Peyer's patch (tissue), 4 donors: ENCODE measurements at regions not wholly inside any gene's neighbourhood (a gene's known extent, or its start where the extent isn't known, plus 50 kb on each side); places are given as distances from the start of the nearest gene placed in this dataset.

Source experiments
- DNase-seq, 3 donors: peaks; one replicate each; pipeline ENCODE4 v3.0.0-alpha.2; 2017 to 2019
- H3K27ac ChIP-seq, 4 donors: fragments of 200-600 bp; sonication (generic); one replicate each; pipeline ENCODE4 v1.5.1; 2016 to 2019
- H3K27me3 ChIP-seq, 2 donors: fragments of 200-600 bp; sonication (generic); one replicate each; pipeline ENCODE4 v1.5.1; 2019
- H3K36me3 ChIP-seq, 3 donors: fragments of 200-600 bp; sonication (generic); one replicate each; pipeline ENCODE4 v1.5.1; 2016 to 2019
- H3K4me1 ChIP-seq, 4 donors: fragments of 200-600 bp; sonication (generic); one replicate each; pipeline ENCODE4 v1.5.1; 2016 to 2019
- H3K4me3 ChIP-seq, 4 donors: fragments of 200-600 bp; sonication (generic); 1 replicate in 3 of 4; 2 replicates in 1 of 4; pipeline ENCODE4 v1.5.1; 2016 to 2019; ENCODE audit warnings: mild to moderate bottlenecking in 1 of 4
- H3K9me3 ChIP-seq, 4 donors: fragments of 200-600 bp; sonication (generic); one replicate each; pipeline ENCODE4 v1.5.1; 2016 to 2019; ENCODE audit warnings: mild to moderate bottlenecking in 1 of 4
- POLR2A ChIP-seq, 2 donors: fragments of 450-650 bp; IDR thresholded peaks; one replicate each; pipeline ENCODE4 v1.5.1; 2017; ENCODE audit warnings: antibody characterized with exemption in 2 of 2, mild to moderate bottlenecking in 2 of 2, moderate library complexity in 2 of 2
- TF ChIP-seq, protein P1 (sequence below), 6 experiments: fragments of 450-650 bp in 4 of 6; fragments of 200-600 bp in 2 of 6; sonication (generic) in 1 of 6; IDR thresholded peaks; one replicate each; pipeline ENCODE4 v1.5.1; 2017 to 2019; ENCODE audit warnings: antibody characterized with exemption in 6 of 6, mild to moderate bottlenecking in 3 of 6, moderate library complexity in 1 of 6

DNA sequence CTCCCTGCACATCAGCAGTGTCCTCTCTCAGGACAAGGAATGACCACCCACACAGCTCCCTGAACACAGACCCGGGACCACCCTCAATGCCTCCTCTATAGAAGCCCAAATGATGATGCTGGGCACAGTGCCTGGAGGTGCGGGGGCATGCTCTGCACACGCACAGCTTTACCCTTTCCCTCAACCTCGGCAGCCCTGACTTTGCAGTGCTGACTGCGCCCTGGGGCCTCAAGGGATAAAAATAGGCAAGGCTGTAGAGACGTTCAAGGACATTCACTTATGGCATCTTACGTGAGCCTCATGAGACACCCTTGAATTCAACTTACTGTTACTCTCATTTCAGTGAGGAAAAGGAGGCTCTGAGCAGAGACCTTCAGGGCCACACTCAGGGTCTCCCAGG lies 521.6 kb upstream of the MGMT start:
- Histone ChIP-seq H3K4me1 (no peaks in the 10 kb centered on the region), H3K27ac (no peak overlapping the region), H3K9me3 (no peaks in the 10 kb centered on the region), H3K4me3 (no peak overlapping the region), H3K36me3 (no peaks in the 10 kb centered on the region), H3K27me3 (no peaks in the 10 kb centered on the region)
- DNase-seq: no peak
- TF ChIP-seq, protein P1, sequence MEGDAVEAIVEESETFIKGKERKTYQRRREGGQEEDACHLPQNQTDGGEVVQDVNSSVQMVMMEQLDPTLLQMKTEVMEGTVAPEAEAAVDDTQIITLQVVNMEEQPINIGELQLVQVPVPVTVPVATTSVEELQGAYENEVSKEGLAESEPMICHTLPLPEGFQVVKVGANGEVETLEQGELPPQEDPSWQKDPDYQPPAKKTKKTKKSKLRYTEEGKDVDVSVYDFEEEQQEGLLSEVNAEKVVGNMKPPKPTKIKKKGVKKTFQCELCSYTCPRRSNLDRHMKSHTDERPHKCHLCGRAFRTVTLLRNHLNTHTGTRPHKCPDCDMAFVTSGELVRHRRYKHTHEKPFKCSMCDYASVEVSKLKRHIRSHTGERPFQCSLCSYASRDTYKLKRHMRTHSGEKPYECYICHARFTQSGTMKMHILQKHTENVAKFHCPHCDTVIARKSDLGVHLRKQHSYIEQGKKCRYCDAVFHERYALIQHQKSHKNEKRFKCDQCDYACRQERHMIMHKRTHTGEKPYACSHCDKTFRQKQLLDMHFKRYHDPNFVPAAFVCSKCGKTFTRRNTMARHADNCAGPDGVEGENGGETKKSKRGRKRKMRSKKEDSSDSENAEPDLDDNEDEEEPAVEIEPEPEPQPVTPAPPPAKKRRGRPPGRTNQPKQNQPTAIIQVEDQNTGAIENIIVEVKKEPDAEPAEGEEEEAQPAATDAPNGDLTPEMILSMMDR (IDR thresholded peaks at IDR 0.05): no peak
- no peak for TF ChIP-seq POLR2A (IDR thresholded peaks at IDR 0.05)

DNA sequence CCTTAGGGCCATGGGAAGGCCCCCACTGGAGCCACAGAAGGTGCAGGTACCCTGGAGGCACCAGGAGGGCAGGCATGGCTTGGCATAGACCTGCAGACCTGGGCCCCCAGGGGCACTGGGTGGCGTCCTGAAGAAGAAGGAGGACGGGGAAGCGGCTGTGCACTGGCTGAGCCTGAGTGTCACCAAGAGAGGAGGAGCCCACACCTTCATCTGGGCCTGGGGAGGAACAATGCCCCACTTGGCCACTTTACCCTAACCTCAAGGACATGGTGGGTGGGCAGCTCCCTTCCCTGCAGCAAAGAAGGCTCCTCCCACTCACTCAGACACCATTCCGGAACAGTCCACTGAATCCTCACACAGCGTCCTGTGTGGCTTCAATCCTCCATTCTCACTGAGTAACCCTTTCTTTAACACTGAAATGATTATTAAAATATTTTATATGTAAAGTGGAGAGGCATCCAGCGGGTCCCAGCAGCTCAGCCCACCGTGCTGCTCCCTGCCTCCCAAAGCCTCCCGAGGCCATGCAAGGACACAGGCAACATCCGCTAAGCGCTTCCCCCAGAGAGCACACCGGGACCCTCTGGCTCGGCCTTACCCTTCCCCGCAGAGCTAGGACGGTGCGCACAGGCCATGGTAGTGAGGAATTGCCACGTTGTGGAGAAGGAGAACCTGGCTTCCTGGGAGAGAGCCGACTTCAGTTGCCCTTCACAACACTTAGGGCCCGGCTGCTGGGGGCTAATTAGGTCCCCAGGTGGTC lies 516.7 kb upstream of the MGMT start:
- H3K36me3 ChIP-seq: no peaks in the 10 kb centered on the region
- H3K9me3 ChIP-seq: no peaks in the 10 kb centered on the region
- H3K27me3 ChIP-seq: no peaks in the 10 kb centered on the region
- H3K4me3 ChIP-seq: no peak overlapping the region
- TF ChIP-seq, protein P1 (IDR thresholded peaks at IDR 0.05): no peak
- no peak for TF ChIP-seq POLR2A (IDR thresholded peaks at IDR 0.05)
- no peak overlapping the region for H3K27ac ChIP-seq
- DNase-seq: no peak
- H3K4me1 ChIP-seq: no peaks in the 10 kb centered on the region

DNA sequence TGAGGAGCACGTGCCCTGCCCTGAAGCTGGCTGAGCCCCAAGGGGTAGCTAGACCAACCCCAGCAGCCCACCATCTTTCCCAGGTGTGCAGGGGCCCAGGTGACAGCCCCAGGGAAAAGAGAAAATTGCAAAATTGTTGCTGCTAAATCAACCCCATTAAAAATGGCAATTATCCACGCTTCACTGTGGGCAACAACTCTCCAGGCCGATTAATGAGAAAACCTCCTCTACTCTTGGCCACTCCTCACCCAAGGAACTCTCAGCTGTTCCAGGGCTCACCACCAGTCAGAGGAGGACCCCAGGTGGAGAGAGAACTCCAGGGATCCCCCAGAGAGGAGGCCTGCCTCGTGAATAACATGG lies 516.1 kb upstream of the MGMT start:
- no peaks in the 10 kb centered on the region for H3K27me3 ChIP-seq
- no peak overlapping the region for H3K27ac ChIP-seq
- no peaks in the 10 kb centered on the region for H3K36me3 ChIP-seq
- H3K4me1 ChIP-seq: no peaks in the 10 kb centered on the region
- TF ChIP-seq, protein P1 (IDR thresholded peaks at IDR 0.05): no peak
- no peak for TF ChIP-seq POLR2A (IDR thresholded peaks at IDR 0.05)
- no peaks in the 10 kb centered on the region for H3K9me3 ChIP-seq
- no peak for DNase-seq
- no peak overlapping the region for H3K4me3 ChIP-seq

DNA sequence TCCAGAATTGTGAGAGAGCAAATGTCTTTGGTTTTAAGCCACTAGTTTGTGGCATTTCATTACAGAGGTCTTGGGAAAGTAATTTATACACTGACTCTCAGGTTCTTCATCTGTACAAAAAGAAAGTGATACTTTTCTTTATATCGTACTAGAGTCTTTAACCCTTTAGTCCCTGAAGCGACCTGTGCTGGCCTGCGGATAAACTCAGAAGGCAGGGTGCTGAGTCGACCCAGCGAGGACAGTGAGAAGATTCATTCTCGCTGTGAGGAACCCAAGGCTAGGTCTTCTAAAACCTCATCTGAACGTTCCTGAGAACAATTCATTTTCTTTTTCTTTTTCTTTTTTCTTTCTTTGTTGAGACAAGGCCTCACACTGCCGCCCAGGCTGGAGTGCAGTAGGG lies 514.2 kb upstream of the MGMT start:
- H3K4me3 ChIP-seq: no peak overlapping the region
- TF ChIP-seq, protein P1 (IDR thresholded peaks at IDR 0.05): no peak
- TF ChIP-seq POLR2A (IDR thresholded peaks at IDR 0.05): no peak
- no peak overlapping the region for H3K27ac ChIP-seq
- DNase-seq: no peak
- H3K36me3 ChIP-seq: no peaks in the 10 kb centered on the region
- no peaks in the 10 kb centered on the region for H3K27me3 ChIP-seq
- H3K4me1 ChIP-seq: no peaks in the 10 kb centered on the region
- H3K9me3 ChIP-seq: no peaks in the 10 kb centered on the region

DNA sequence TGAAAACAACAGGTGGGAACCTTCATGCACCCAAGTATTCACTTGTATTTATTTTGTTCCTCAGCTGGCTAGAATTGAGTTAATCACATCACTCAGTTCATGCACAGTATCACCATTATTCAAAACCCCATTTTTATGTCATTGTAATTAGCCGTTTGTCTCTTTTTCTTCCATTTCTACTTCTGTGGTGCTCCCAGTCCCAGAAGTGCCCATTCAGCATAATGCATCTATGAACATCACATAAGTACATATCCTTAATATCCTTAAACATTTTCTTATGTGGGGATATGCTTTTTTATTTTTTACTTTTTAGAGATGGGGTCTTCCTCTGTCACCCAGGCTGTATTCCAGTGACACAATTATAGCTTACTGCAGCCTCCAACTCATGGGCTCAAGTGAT lies 510.9 kb upstream of the MGMT start:
- H3K27me3 ChIP-seq: no peaks in the 10 kb centered on the region
- H3K36me3 ChIP-seq: no peaks in the 10 kb centered on the region
- no peak overlapping the region for H3K4me3 ChIP-seq
- no peaks in the 10 kb centered on the region for H3K9me3 ChIP-seq
- H3K27ac ChIP-seq: no peak overlapping the region
- TF ChIP-seq, protein P1 (IDR thresholded peaks at IDR 0.05): no peak
- no peak for TF ChIP-seq POLR2A (IDR thresholded peaks at IDR 0.05)
- no peak for DNase-seq
- no peaks in the 10 kb centered on the region for H3K4me1 ChIP-seq

DNA sequence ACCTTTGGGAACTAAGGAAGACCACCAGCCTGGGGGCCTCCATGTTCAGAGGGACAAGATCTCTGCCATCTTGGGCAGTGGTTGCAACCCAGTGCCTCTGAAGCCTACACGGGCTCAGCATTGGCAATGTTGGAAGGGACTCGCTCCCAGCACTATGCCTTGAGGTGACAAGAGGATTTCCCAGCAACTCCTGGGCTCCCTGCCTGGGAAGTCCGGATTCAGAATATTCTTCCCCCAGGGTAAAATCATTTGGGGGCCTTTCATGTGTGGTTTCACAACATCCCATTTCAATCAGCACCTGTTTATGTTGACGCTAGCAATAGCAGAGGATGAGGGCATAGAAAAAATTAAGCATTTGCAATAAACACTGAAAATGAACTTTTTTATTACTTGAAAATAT lies 509.8 kb upstream of the MGMT start:
- no peak for TF ChIP-seq POLR2A (IDR thresholded peaks at IDR 0.05)
- TF ChIP-seq, protein P1 (IDR thresholded peaks at IDR 0.05): no peak

More for the DNA sequence above, 509.8 kb upstream of the MGMT start:
- Histone ChIP-seq H3K27me3 (no peaks in the 10 kb centered on the region), H3K27ac (no peak overlapping the region), H3K4me3 (no peak overlapping the region), H3K9me3 (no peaks in the 10 kb centered on the region), H3K36me3 (no peaks in the 10 kb centered on the region), H3K4me1 (no peaks in the 10 kb centered on the region)
- DNase-seq: no peak
